Stimulated activated CD8-positive, alpha-beta memory T cell treated with anti-CD3 and anti-CD28 coated beads, Interleukin-4, amount 100 ng/mL, for 4 hours (primary cell): ENCODE measurements at regions not wholly inside any gene's neighbourhood (a gene's known extent, or its start where the extent isn't known, plus 50 kb on each side); places are given as distances from the start of the nearest gene placed in this dataset.

Experiments
- DNase-seq, 2 donors: peaks; one replicate each; pipeline ENCODE4 v3.0.0-alpha.2; 2020; ENCODE audit warnings: low read depth in 2 of 2, low spot score in 1 of 2

DNA sequence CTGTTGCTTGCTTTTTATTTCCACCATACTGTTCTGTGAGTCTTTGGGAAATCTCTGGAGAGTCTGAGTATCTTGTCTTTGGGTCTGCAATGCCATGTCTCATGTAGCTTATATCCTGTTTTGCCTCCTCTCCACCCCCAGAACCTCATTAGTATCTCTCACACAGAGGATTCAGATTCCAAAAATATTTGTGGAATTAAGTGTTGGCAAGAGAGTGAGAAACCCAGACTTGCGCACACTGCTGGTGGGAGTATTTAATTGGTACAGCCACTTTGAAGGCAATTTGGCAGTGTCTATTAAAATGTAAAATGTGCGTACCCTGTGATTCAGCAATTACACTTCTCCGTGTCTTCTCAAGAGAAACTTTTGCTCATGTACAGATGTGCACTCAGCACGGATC lies 68.6 kb downstream of the ZNF621 start:
- DNase-seq: no peak

DNA sequence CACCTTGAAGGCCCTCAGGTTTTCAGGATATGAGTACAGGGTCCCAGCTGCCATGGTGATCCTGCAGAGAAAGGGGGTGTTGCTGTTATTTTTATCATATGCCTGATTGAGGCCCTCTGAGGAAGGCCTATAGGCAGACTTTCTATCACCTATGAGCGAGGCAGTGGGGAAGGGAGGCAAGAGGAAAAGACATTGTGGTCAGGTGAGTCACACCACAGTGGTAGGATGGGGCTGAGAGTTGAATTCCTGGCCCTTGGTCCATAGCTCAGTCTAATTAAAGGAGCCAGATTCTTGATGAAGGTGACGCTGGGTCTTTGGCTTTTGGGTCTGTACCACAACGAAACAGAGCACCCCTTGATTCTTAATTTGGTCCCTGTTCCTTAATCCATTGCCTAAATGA lies 72.7 kb downstream of the ZNF621 start:
- no peak for DNase-seq

DNA sequence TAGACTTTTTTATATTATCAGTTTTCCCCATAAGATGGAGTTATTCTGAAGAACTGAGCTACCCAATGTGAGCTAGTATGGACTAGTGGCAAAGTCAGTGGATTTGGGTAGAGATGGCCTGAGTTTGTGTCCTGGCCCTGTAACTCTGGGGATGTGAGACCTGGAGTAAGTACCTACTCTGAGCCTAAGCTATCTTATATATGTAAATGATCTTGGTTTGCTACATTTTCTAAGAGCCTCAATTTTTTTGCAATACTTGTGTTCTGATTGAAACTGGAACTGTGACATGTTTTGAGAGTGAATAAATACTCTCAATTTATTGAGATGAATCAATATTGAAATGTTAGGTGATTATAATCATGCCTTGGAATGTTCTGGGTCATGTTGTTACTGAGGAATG lies 73.6 kb downstream of the ZNF621 start:
- DNase-seq: no peak

DNA sequence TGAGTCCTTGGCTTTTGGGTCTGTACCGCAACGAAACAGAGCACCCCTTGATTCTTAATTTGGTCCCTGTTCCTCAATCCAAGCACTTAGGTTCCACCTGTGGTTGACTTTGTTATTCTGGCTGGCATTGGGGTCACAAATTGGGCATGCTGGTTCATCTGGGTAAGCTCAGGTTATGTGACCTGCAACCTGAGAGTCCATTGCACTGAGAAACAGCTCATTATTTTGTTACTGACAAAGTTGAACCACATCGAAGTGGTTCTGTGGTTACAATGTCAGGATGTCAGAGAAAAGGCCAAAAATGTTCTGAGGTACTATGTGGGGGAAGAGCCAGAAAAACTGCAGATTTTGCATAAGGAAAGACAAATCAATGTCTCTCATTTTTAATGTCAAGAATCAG lies 74.2 kb downstream of the ZNF621 start:
- no peak for DNase-seq

DNA sequence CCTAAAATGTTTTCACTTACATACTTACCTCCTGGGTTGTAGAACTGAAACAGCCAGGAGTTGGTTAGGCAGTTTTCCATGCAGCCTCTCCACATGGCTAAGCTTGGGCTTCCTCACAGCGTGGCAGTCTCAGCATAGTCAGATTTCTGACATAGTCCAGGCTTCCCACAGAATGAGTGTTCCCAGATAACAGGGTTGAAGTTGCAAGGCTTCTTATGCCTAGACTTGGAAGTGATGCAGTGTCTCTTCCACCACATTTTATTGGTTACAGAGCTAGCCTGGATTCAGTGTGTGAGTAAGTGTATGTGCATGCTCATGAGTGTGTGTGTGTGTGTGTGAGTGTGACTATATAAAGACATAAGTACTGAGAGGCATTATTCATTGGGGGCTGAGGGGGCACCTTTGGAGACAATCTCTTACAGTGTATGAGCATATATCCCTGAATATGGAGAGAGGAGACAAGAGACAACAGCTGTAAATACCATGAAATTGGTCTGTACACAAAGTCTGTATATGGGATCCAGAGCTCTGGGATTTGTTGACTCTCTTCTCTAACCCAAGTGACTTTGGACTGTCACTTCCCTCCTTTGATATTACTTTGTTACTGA lies 78.1 kb downstream of the ZNF621 start:
- DNase-seq: no peak

DNA sequence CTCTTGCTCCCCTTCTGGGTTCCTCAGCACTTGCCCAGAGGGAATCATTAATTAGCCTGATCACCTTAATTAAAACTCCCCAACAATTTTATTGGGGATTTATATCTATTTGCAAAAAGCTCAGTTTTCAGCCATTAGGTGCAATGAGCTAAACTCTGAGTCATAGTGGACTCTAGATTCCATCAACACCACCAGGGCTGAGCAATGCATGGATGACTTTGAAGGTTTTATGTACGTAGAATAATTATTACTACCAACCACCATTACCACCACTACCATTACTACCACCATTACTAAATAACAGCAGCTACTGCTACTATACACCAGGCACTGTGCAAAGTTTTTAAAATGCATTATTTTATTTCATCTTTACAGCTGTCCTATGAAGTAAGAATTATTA lies 81.2 kb downstream of the ZNF621 start:
- no peak for DNase-seq

DNA sequence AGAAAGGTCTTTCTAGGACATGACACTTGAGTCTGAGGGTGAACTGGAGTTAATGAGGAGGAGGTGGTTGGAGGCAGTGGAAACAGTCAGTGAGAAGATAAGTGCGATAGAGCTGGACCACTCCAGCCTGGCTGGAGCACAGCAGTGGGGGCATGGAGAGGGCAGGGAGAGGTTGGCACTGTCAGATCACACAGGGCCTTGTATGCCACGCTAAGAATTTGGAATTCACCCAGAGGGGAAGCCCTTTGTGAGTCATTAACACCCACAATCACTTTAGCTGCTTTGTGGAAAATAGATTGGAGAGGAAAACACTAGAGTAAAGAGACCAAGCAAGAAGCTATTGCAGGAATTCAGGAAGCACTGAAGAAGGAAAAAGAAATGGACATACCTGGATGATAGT lies 83.3 kb downstream of the ZNF621 start:
- no peak for DNase-seq

DNA sequence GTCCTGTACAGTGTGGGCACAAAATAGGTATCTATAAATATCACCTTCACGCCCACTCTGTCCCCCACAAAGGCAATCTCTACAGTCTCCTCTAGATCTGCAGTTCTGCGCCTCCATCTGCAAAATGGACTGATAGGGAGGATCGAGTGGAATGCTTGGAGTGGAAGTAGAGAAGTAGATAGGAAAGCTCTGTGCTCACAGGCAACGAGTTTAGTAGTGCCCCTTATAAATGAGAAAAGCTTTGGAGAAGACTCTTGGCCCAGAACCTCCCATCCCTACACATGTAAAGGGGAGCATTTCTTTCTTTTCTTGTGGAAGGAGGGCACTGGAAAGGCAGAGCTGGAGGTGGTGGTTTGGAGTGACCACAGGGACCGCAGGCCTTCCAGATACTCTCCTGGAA lies 88.5 kb downstream of the ZNF621 start:
- no peak for DNase-seq

DNA sequence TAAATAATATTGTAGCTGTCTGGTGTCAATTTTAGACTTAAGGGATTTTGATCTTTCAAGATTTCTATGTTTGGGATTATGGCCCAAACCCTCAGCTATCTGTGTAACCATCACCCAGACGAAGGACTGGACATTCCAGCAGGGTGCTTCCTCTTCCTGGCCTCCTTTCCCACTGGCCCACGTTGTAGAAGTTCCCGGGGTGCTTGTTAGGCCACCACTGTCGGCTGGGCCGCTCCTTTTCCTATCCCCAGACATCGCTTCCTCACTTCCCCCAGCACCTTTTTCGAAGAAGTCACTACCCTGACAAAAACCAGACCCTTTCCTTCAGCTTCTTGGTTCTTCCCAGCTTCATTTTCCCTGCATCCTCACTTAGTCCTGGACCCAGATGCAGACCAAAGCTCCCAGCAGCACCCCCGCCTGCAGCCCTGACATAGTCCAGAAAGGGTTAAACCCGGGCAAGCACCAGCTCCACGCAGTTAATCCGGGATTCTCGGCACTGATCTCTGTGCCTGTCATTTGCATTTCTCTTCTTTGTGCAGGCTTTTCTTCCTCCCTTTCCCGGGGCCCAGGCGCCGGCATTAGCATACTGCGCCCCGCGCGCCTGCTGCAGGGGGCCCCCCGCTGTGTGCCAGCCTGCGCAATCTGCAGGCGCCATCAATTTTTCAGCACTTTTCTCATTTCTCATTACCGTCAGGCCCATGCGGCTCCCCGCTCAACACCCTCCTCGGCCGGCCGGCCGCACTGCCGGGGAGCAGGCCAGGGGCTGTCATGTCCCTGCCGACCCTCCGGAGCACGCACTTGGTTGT lies 90.6 kb downstream of the ZNF621 start:
- no peak for DNase-seq

DNA sequence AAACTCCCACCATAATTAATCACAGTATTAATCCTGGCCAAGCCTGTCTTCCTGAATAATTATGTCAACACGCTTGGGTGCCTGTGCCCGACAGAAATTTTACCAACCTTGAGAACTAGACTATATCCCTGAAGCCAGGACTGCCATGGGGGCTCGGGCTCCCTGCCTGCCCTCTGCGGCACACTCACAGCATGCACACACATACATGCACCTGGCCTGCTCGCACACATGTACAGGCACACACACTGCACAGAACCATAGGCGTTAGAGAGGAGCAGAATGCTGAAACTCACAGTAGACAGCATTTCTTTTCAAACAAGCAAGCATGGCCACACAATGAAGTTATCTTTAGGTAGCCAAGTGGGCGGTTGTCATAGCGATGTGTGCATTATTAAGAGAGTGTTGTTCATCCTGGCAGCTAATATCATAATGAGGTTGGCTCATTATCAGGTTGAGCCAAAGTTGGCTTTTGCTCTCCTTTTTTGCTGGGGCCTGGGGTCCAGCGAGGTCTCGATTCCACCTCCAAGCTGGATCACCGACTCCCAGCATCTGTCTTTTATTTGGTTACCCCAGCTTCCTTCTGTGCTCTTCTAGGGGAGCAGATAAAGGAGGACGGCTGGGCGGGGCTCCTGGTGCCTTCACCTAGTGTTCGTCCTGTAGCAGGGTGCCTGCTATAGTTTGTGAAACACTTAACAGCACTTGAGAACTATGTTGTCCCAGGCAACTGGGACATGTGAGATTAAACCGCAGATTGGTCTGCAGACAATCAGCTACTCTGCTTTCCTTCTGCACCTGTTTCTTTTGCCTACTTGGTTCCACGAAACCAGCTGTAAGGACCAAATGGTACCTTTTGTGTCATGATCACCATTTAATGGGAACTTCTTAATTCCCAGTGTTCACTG lies 91.4 kb downstream of the ZNF621 start:
- no peak for DNase-seq

DNA sequence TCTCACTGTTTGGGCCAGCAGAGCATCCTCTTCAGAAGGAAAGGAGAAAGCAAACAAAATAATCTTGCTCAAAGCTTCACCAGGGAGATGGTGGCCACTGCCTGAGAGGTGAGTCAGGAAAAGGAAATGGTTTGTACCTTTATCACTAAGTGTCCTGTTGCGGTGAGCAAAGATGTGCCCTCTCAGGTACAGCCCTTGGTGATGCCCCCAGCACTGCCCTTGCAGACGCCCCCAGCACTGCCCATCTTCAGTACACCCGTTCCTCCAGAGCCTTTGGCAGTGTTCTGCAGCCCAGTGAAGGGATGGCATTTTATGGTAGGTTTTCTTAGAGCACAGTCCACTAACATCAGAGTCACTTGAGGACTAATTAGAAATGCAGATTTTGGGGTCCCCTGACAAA lies 92.3 kb downstream of the ZNF621 start:
- DNase-seq: no peak

DNA sequence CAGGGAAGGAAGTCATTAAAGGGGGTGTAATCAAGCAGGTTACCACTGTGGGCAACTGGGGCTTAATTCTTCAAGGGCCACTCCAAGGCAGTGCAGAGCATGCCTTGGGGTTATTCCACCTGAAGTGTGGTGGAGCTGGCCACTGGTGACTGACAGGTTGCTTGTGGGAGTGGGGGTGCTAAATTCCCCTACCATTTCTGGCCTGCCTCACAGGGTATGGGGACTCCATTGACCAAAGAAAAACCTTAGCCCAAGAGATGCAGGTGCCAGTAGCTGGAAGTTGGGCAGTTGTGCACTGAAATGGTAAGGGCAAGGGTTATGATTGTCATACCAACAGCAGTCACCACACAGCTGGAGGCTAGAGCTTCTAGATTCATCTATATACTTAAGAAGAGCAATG lies 93.4 kb downstream of the ZNF621 start:
- DNase-seq: no peak

DNA sequence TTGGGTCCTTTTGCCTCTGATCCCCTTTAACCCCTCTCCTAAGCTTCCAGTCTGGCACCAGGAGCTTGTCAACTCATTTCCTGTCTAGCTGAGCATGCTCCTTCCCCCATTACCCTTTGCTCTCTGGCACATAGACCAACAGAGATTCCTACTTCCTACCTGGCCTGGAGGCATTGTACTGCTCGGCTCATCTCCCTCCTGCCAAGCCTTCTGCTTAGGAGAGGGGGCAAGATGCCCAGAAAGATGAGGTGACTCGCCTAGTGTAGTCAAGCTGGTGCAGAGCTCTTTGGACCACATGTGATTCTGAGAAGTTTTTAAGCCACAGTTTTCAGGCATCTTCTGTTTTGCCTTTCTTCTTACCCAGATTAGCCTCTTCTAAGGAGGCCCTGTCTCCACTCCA lies 95.4 kb downstream of the ZNF621 start:
- DNase-seq: no peak

DNA sequence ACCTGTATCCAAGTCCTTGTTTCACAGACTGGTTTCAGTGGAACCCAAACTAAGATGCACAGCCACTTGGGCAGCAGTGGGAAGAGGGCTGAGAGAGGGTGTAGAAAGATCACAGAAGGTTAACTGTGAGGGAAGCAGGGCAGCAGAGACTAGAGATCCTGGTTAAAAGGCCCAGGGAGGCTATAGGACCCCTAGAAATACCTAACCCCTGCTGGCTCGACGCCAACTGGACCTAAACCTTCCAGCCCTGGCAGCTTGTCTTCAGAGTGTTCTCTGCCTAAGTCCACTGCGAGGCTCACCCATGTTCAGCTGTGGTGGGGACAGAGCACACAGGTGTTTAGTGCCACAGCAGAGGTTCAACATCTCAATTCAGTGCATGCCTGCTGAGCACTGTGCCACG lies 96.5 kb downstream of the ZNF621 start:
- no peak for DNase-seq

DNA sequence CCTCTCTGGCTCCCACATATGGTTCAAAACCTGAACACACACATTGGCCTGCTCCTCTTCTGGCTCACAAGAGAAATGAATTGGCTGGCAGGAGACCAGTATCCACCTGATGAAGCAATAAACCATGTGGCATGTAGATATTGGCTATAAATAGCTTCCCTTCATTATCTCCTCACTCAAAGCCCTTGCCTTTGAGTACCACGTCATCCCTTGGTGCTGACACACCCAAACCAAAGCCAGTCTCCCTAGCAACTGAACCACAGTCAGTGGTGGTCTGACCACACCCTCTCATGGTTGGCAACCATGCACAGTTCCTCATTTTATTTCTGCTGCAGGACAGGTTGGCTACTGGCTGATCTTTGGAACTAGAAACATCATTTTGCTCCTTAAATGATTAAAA lies 98.8 kb downstream of the ZNF621 start:
- DNase-seq: peak in 1 of 2 donors; percentile 1

DNA sequence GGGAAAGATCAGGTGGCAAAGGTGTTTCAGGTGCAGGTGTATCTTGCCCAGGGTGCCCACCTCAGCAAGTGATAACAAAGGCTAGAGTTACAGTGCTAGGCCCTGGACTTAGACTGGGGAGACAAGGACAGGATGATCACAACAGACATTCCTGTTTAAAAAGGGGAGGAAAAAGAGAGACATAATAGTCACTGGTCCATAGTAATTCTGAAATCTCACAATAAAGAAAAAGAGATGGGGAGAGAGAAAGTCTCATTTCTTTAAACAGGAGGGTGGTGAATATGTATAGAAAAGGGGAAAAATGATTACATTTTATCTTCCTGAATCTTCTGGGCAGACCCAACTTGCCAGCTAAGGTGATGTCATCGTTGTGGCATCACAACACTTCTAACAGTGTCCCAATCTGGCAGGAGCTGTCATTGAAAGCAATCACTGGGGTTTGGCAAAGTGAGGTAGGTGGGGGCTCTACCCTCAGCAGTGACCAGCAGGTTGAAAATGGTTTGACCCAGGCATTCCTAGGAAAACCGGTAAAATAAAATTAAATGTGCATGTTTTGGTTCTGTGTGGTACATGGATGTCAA lies 99.5 kb downstream of the ZNF621 start:
- DNase-seq: no peak

DNA sequence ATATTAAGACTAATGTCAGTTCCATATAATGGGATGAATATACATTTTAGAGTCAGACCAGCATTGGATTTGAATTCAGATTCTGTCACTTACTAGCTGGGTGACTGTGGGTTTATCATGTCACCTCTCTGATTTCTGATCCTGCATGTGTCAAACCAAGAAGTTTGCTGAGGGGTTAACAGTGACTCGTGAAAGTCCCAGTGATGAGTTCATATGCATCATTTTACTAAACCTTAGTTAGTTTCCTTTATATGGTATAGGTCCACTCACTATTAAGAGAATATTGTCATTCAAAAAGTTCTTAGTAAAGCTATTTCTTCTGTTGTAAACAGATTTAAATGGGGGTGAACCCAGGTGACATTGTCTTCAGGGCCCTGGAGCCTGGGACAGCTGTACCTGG lies 102.3 kb downstream of the ZNF621 start:
- DNase-seq: no peak

DNA sequence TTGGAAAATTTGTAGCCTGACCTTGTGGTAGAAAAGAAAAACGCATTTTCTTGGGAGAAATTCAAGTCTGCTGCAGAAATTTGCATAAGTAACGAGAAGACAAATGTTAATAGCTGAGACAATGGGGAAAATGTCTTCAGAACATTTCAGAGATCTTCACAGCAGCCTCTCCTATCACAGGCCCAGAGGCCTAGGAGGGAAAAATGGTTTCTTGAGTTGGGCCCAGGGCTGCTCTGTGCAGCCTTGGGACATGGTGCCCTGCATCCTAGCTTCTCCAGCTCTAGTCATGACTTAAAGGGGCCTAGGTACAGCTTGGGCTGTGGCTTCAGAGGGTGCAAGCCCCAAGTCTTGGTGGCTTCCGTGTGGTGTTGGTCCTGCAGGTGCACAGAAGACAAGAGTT lies 104.2 kb downstream of the ZNF621 start:
- no peak for DNase-seq

DNA sequence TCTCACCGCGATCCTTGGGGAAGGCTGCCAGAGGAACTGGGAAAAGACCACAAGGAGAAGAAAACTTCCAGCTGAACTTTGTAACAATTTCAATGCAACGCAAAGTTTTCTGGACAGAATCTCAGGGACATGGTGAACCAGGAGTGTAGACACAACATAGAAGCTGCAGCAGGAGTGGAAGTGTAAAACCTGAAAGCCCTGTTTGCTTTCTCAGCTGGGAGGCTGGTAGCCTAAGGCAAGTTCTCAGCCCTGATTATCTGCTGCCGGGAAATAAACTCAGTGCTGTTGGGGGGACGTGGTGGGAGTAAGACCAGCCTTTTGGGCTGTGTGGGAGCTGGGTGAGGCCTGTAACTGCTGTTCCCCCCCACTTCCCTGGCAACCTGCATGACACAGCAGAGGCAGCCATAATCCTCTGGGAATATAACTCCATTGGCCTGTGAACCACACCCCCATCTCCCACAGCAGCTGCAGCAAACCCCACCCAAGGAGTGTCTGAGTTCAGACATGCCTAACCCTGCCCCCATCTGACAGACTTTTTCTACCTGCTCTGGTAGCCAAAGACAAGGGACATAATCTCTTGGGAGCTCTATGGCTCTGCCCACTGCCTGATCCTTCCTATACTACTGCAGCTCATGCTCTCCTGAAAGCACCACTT lies 106.7 kb downstream of the ZNF621 start:
- DNase-seq: no peak

DNA sequence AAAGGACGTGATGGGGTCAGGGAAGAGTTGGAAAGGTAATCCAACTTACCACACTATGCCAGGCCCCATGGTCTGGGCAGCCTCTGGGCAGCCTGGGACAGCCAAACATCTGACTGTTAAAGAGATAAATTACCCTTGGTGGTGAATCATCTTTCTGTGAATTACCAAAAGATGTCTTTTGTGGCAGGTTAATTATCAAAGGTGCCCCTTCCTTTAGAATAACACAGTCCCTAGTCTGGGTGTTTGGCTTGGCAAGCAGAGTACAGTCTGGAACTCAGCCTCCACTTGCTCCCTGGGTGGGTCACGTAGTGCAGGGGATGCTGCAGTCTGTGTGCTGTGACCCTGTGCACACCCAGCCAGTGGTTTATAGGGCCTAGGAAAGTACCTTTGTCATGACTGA lies 113.1 kb downstream of the ZNF621 start:
- DNase-seq: no peak

DNA sequence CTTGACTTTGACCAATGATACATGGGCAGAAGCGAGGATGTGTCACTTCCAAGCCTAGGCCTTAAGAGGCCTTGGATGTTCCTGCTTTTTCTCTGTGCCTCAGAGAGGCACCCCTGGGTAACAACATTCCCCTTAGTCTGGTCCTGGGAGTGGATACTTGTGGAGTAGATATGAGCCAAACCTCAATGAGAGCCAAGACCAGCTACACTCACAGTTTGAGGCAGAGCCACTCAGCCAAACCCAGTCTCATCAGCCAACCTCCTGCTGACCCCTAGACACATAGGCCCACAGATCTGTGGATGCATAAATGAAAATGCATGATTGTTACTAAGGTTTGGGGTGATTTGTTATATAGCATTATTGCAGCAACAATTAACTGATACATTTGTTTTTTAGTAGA lies 114.2 kb downstream of the ZNF621 start:
- no peak for DNase-seq
